HG03342 (cell line): ENCODE measurements at regions not wholly inside any gene's neighbourhood (a gene's known extent, or its start where the extent isn't known, plus 50 kb on each side); places are given as distances from the start of the nearest gene placed in this dataset.

ENCODE experiments used
- ATAC-seq: cut with Tn5 transposase; IDR thresholded peaks from one replicate; pipeline ENCODE4 v1.9.1; 2021; ENCODE audit warnings: mild to moderate bottlenecking, moderate library complexity; ENCODE audit not compliant: unreplicated experiment

GRCh38 chr17:34099859-34100515 is 155.1 kb upstream of the CCL2 start:
- no peak for ATAC-seq

GRCh38 chr17:34107019-34107418 is 148.1 kb upstream of the CCL2 start:
- no peak for ATAC-seq

GRCh38 chr17:34110315-34110714 is 144.8 kb upstream of the CCL2 start:
- ATAC-seq: no peak

GRCh38 chr17:34113089-34113488 is 142.0 kb upstream of the CCL2 start:
- ATAC-seq: no peak

- no peak for ATAC-seq
Measured at GRCh38 chr17:34114174-34114573, 140.9 kb upstream of the CCL2 start.

GRCh38 chr17:34116306-34116705 is 138.8 kb upstream of the CCL2 start:
- ATAC-seq: no peak

- ATAC-seq: no peak
Measured at GRCh38 chr17:34117332-34117731, 137.8 kb upstream of the CCL2 start.

GRCh38 chr17:34117811-34118210 is 137.3 kb upstream of the CCL2 start:
- no peak for ATAC-seq

GRCh38 chr17:34118564-34118963 is 136.5 kb upstream of the CCL2 start:
- no peak for ATAC-seq

- ATAC-seq: no peak
Measured at GRCh38 chr17:34121311-34121710, 133.8 kb upstream of the CCL2 start.

GRCh38 chr17:34122515-34122914 is 132.6 kb upstream of the CCL2 start:
- no peak for ATAC-seq

- ATAC-seq: no peak
Measured at GRCh38 chr17:34125010-34125409, 130.1 kb upstream of the CCL2 start.

- ATAC-seq: no peak
Measured at GRCh38 chr17:34125921-34126320, 129.2 kb upstream of the CCL2 start.

GRCh38 chr17:34126496-34126895 is 128.6 kb upstream of the CCL2 start:
- ATAC-seq: no peak

- ATAC-seq: no peak
Measured at GRCh38 chr17:34126965-34127364, 128.1 kb upstream of the CCL2 start.

- no peak for ATAC-seq
Measured at GRCh38 chr17:34130544-34130943, 124.5 kb upstream of the CCL2 start.

GRCh38 chr17:34131386-34131785 is 123.7 kb upstream of the CCL2 start:
- ATAC-seq: no peak

GRCh38 chr17:34133350-34133749 is 121.7 kb upstream of the CCL2 start:
- ATAC-seq: no peak

GRCh38 chr17:34135841-34136240 is 119.2 kb upstream of the CCL2 start:
- no peak for ATAC-seq

GRCh38 chr17:34140006-34140405 is 115.1 kb upstream of the CCL2 start:
- no peak for ATAC-seq

- no peak for ATAC-seq
Measured at GRCh38 chr17:34141590-34141989, 113.5 kb upstream of the CCL2 start.

- ATAC-seq: no peak
Measured at GRCh38 chr17:34143430-34143829, 111.7 kb upstream of the CCL2 start.

- no peak for ATAC-seq
Measured at GRCh38 chr17:34146440-34147043, 108.5 kb upstream of the CCL2 start.
